Thymus (tissue), 11 donors: ENCODE measurements at regions not wholly inside any gene's neighbourhood (a gene's known extent, or its start where the extent isn't known, plus 50 kb on each side); places are given as distances from the start of the nearest gene placed in this dataset.
A peak's percentile ranks its signal among the peaks of the same experiment; 100 is the strongest.
"Not testable (repeated sequence)": the region's sequence is repeated elsewhere in the genome, so short reads cannot be mapped to it uniquely, and the experiment has no call there.

Experiments used
- DNase-seq, 9 donors: peaks; one replicate each; pipeline ENCODE4 v3.0.0-alpha.2; 2013; ENCODE audit warnings: low spot score in 9 of 9, low read depth in 6 of 9, missing footprints in 1 of 9
- H3K27ac ChIP-seq, 2 donors: one replicate each; pipeline ENCODE4 v1.5.1; 2013; ENCODE audit warnings: control low read depth in 1 of 2, low read depth in 1 of 2, low read length in 1 of 2, mild to moderate bottlenecking in 1 of 2, moderate library complexity in 1 of 2
- H3K27me3 ChIP-seq, 2 donors: one replicate each; pipeline ENCODE4 v1.5.1; 2013; ENCODE audit warnings: low read length in 1 of 2; ENCODE audit not compliant: control insufficient read depth in 2 of 2, insufficient read depth in 1 of 2
- H3K36me3 ChIP-seq, 2 donors: one replicate each; pipeline ENCODE4 v1.5.1; 2013; ENCODE audit warnings: low read length in 1 of 2, mild to moderate bottlenecking in 1 of 2, moderate library complexity in 1 of 2; ENCODE audit not compliant: control insufficient read depth in 2 of 2, insufficient read depth in 2 of 2
- H3K4me1 ChIP-seq, 2 donors: one replicate each; pipeline ENCODE4 v1.5.1; 2013; ENCODE audit warnings: low read length in 2 of 2; ENCODE audit not compliant: control insufficient read depth in 2 of 2, insufficient read depth in 2 of 2
- H3K4me3 ChIP-seq, 2 donors: one replicate each; pipeline ENCODE4 v1.5.1; 2013; ENCODE audit warnings: low read length in 2 of 2, control low read depth in 1 of 2, mild to moderate bottlenecking in 1 of 2
- H3K9me3 ChIP-seq, 2 donors: one replicate each; pipeline ENCODE4 v1.5.1; 2013; ENCODE audit warnings: low read length in 1 of 2, mild to moderate bottlenecking in 1 of 2; ENCODE audit not compliant: control insufficient read depth in 2 of 2, insufficient read depth in 1 of 2
- WGBS: extraction: QIAGEN DNeasy Blood & Tissue Kit; methylation state at CpG from one replicate; pipeline ENCODE4 v1.1.7; 2013; 5-methylcytosine and 5-hydroxymethylcytosine counted together
- donor health status: healthy.

DNA sequence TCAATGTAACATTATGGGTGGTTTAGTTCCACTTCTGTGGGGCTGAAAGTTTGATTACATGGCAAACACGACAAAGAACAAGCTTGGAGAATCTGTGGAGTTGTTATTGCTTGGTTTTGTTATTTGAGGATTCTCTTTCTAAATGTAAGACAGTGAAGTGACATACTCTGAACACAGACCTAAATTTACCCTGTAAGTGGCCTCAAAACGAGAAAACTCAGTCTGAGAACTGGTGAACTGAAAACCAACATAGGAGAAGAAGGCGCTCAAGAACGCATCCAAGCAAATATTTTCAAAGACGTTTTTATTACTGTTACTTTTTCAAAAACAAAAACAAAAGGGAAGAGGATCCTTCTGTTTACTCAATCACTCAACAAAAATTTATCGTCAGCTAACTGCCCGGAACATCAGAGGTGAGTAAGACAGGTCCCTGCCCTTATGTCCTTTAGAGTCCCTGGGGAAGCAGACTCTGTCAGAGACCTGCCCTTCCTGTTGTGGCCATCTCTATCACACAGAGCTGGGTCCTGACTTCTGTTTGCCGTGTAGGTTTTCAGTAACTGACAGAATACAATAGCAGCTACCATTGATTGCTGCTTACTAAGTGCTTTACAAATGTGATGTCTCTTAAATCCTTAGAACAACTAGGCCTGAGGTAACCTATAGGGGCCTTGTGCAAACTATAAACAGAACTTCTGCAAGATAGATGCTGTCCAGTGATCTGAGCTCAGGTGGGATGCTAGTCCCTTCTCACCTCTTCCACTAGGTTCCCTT, 79.3 kb upstream of the C12orf71 start:
- Histone ChIP-seq H3K9me3 (no peaks in the 10 kb centered on the region), H3K27me3 (no peaks in the 10 kb centered on the region), H3K27ac (no peak overlapping the region), H3K36me3 (no peaks in the 10 kb centered on the region), H3K4me3 (no peak overlapping the region), H3K4me1 (peaks cover 4 to 14% of the 10 kb centered on the region in 2 donors)
- WGBS, result 94% methylated on average over 8 of the region's 8 CpGs
- no peak for DNase-seq

DNA sequence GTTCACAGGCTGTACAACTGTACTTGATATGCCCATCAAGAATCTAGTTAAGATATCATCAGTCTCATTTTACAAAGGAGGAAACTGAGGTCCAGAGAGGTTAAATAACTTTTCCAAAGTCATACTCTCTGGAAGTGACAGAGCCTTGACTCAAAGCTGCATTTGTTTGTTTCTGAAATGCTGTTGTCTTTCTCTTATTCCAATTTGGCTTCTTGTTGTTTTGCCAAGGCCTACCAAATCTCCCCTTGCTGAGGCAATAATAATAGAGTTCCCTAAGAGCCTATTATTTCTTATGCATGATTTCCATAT, 79.8 kb upstream of the C12orf71 start:
- Histone ChIP-seq H3K27me3 (no peaks in the 10 kb centered on the region), H3K4me3 (no peak overlapping the region), H3K9me3 (no peaks in the 10 kb centered on the region), H3K36me3 (no peaks in the 10 kb centered on the region), H3K4me1 (peaks cover 4 to 14% of the 10 kb centered on the region in 2 donors), H3K27ac (no peak overlapping the region)
- no peak for DNase-seq

DNA sequence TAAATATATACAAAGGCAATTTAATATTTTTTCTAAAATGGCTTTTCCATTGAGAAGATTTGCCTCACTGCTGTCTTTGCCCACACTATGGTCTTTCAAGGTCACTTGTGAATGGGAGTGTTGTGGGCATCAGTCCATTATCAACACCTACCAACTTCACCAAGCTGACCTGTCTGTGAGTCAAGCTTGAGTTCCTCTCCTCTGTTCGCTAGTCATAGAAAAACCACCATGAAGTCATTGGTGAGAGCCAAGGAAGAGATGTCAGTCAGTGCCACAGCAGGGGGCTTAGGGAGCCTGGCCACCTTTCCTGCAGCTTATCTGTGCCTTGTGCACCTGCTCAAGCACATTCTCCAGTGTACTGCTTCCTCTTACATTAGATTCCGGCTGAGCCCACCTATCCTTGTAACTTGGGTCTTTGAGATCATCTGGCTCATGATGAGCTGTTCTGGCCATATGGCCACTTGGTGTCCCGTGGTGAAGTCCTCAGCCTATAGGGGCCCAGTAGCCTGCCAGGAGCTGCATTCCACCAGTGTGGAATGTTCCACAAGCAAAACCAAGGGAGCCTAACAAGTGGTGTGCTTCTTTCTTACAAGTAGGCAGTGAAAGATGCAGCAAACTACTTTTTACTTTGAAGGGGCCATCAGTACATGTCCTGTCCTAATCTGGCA, 80.8 kb upstream of the C12orf71 start:
- 81% methylated on average over 3 of the region's 3 CpGs for WGBS
- Histone ChIP-seq H3K4me3 (no peak overlapping the region), H3K27ac (no peak overlapping the region)

GRCh38 chr12:27163894-27164293, 80.2 kb upstream of the STK38L start:
- no peaks in the 10 kb centered on the region for H3K36me3 ChIP-seq
- DNase-seq, result no peak
- H3K4me3 ChIP-seq, result no peak overlapping the region
- H3K27ac ChIP-seq, result peak overlapping the region in 1 of 2 donors; percentile 73
- peaks cover 4 to 14% of the 10 kb centered on the region in 2 donors for H3K4me1 ChIP-seq
- no peaks in the 10 kb centered on the region for H3K9me3 ChIP-seq
- 96% methylated on average over 1 of the region's 1 CpG for WGBS
- H3K27me3 ChIP-seq, result no peaks in the 10 kb centered on the region

More for the DNA sequence above, 80.8 kb upstream of the C12orf71 start:
- Histone ChIP-seq H3K9me3 (no peaks in the 10 kb centered on the region), H3K4me1 (peaks cover 4 to 14% of the 10 kb centered on the region in 2 donors), H3K27me3 (no peaks in the 10 kb centered on the region), H3K36me3 (no peaks in the 10 kb centered on the region)
- no peak for DNase-seq

DNA sequence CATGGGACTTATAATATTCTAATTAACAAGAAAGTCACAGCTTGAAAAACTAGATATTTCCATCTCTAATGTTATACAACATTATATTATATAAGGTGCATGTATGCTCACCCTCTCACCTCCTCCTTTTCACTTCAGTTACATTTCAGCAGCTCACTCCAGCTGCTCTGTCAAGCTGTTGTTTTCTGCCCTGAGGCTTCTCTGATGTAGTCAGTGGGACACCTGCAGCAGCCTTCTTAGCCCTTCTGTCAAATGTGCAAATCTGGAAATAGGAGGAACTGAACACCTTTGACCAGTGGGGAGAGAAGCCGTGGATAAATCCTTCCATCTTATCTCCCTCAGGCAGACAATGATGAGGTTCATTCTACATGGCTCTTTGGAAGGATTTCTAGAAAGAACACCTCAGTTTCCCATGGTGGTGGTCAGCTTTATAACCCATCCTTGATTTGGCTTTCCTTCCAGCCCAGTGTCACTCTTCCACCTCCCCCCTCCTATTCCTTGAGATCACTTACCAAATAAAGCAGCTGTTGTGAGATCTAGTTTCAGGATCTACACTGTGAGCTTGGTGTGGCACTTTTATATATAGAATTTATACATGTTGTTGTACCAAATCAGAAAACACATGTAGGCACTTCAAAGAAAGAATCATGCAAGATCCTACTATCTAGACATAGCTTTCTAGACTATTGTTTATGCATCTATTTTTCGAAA, 79.6 kb upstream of the STK38L start:
- Histone ChIP-seq H3K27ac (peak overlapping the region in 1 of 2 donors; percentile 73), H3K36me3 (no peaks in the 10 kb centered on the region), H3K27me3 (no peaks in the 10 kb centered on the region), H3K9me3 (no peaks in the 10 kb centered on the region), H3K4me3 (no peak overlapping the region), H3K4me1 (peaks cover 4 to 14% of the 10 kb centered on the region in 2 donors)
- peak in 3 of 9 donors; percentile 42 to 73 (median 47) for DNase-seq
- 62% methylated on average over 2 of the region's 2 CpGs for WGBS

GRCh38 chr12:27165958-27166357, 78.1 kb upstream of the STK38L start:
- H3K4me1 ChIP-seq, result peaks cover 4 to 14% of the 10 kb centered on the region in 2 donors
- H3K4me3 ChIP-seq, H3K9me3 ChIP-seq, H3K27ac ChIP-seq, DNase-seq, H3K36me3 ChIP-seq, H3K27me3 ChIP-seq: not testable (repeated sequence)
- WGBS, result 100% methylated on average over 1 of the region's 1 CpG

DNA sequence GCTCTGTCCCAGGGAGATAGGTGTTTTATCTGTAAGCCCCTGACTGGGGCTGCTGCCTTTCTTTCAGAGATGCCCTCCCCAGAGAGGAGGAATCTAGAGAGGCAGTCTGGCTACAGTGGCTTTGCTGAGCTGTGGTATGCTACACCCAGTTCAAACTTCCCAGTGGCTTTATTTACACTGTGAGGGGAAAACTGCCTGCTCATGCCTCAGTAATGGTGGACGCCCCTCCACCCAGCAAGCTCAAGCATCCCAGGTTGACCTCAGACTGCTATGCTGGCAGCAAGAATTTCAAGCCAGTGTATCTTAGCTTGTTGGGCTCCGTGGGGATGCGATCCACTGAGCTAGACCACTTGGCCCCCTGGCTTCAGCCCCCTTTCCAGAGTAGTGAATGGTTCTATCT, 72.6 kb upstream of the STK38L start:
- not testable (repeated sequence) for H3K27me3 ChIP-seq, H3K4me3 ChIP-seq, H3K4me1 ChIP-seq, DNase-seq, H3K27ac ChIP-seq, H3K36me3 ChIP-seq
- 99% methylated on average over 3 of the region's 3 CpGs for WGBS
- H3K9me3 ChIP-seq, result peaks cover 0 to 11% of the 10 kb centered on the region in 2 donors

DNA sequence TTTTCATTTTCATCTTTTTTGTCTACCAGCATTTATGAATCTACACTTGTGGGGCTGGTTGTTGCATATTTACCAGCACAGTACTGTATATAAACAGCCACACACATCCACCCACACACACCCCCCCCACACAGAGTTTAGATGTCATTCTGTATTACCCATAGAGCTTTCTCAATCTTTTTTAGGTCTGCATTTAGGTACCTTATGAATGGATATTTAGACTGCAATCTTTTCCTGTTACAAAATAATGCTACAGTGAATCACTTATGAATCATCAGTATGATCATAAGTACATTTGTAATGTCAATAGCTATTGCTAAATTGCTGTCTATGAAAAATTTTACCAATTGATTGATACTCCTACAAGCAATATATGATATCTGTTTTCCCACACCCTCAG, 67.3 kb upstream of the STK38L start:
- H3K4me1 ChIP-seq, result peaks cover 0 to 3% of the 10 kb centered on the region in 2 donors
- no peak for DNase-seq
- H3K4me3 ChIP-seq, result no peak overlapping the region
- no peaks in the 10 kb centered on the region for H3K27me3 ChIP-seq
- no peak overlapping the region for H3K27ac ChIP-seq
- peaks cover 0 to 4% of the 10 kb centered on the region in 2 donors for H3K9me3 ChIP-seq
- no peaks in the 10 kb centered on the region for H3K36me3 ChIP-seq

GRCh38 chr12:27177706-27178105, 66.4 kb upstream of the STK38L start:
- peaks cover 0 to 3% of the 10 kb centered on the region in 2 donors for H3K4me1 ChIP-seq
- DNase-seq, result no peak
- H3K27me3 ChIP-seq, result no peaks in the 10 kb centered on the region
- no peaks in the 10 kb centered on the region for H3K9me3 ChIP-seq
- H3K36me3 ChIP-seq, result no peaks in the 10 kb centered on the region
- no peak overlapping the region for H3K27ac ChIP-seq
- no peak overlapping the region for H3K4me3 ChIP-seq
